ENCODE measurements at regions not wholly inside any gene's neighbourhood (a gene's known extent, or its start where the extent isn't known, plus 50 kb on each side); places are given as distances from the start of the nearest gene placed in this dataset.
"Not testable (repeated sequence)": the region's sequence is repeated elsewhere in the genome, so short reads cannot be mapped to it uniquely, and the experiment has no call there.

DNA sequence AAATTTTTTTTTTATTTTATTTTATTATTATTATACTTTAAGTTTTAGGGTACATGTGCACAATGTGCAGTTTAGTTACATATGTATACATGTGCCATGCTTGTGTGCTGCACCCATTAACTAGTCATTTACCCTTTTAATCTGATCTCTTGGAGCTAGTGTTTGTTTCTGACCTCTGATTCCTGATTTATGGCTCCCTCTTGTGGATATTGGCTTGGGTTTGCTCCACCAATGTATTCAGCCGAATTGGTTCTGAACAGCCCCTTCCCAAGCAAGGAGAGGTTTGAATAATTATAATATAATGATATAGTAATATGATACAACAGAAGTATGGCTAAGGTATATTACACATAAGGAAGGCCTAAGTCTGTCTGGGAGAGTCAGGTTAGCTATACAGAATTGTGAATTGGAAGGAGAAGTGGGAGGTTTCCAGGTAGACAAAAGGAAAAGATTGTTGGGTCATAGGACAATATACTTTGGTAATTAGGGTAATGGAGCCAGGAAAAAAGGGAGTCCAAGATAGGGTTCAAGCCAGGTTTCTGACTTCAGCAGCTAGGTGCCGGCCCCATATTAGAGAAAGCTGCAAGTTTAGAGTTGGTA lies 53.1 kb upstream of the HMCN1 start:
- DNase-seq = peak; percentile 87

- DNase-seq = no peak
These were observed 53.7 kb upstream of the HMCN1 start for GRCh38 chr1:185680453-185680852.

GRCh38 chr1:185679220-185679619 lies 55.0 kb upstream of the HMCN1 start:
- DNase-seq = no peak

DNA sequence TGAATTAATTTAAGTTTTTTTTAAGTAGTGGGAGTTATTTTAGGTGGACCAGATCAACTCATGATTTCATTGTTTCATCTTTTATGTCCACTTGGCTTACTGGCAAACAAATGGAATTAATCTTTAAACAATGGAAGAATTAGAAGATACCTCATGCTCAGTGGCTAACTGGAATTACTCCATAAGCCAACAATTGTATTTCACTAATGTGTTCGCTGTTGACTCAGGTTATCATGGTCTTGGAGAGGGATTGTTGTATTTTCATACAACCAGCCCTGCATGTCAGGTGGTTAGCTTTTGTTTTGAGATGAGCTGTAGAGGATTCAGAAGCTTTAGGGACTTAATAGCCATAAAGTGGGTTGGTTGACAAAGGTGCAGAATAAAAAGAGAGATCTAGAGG lies 57.2 kb upstream of the HMCN1 start:
- no peak for DNase-seq

DNA sequence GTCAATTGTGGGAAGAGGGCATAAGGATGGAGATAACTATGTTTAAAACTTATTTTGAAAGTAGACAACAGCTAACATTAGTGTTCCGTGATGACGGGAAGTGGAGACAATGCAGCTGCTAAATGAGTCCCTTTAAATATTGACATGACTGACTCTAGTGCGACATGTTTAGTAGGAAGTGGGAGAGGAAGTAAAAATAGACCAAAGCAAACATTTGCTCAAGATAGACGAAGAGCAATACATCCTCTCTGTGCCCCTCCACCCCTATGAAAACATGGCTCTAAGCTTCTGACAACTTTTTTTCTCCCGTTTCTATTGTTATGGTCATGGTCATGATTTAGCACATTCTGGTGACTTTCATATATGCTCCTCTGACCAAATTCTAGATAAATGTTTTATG lies 60.0 kb upstream of the HMCN1 start:
- no peak for DNase-seq

- DNase-seq = no peak
These were observed 61.4 kb upstream of the HMCN1 start for GRCh38 chr1:185672719-185673360.

GRCh38 chr1:185670187-185670627 lies 64.0 kb upstream of the HMCN1 start:
- peak; percentile 79 for DNase-seq

DNA sequence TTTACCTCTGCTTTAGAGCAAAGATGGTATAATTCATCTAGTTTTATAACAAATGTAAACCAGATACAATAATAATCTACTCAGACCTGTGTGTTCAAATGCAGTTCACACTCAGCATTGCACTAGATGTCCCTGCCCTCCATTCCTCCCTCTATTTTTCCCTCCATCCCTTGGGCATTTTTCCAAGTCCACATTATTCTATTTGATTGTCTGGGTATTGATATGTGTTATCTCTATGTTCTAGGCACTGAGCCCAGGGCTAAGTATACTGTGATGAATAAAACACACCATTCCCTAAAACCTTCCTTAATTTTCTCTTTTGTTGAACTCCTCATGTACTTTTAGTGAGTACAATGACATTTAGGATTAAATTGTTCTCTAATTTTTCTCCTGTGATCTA lies 66.2 kb upstream of the HMCN1 start:
- no peak for DNase-seq

GRCh38 chr1:185666582-185666981 lies 67.6 kb upstream of the HMCN1 start:
- no peak for DNase-seq

DNA sequence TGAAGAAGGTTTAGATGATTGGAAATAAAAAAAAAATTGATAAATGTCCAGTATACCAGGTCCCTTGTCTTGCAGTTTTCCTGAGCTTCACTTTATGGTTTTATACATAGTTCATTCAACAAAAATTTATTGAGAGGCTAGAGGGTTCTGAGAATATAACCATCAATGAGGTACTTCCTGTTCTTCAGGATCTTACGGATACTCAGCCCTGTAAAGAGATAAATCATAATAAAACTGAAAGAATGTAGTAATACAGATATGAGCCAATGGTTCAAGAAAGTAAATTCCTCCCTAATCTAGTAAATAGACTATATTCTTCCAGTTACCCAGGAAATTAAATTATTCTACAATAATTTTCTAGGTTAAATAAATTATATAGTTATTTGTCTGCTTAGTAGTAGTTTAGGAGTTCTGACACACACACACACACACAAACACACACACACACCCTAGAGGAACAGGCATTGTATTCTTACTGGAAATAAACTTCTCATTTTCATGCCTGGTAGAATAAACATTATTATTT lies 70.4 kb upstream of the HMCN1 start:
- DNase-seq = no peak

- DNase-seq = no peak
These were observed 70.9 kb upstream of the HMCN1 start for GRCh38 chr1:185663332-185663731.

DNA sequence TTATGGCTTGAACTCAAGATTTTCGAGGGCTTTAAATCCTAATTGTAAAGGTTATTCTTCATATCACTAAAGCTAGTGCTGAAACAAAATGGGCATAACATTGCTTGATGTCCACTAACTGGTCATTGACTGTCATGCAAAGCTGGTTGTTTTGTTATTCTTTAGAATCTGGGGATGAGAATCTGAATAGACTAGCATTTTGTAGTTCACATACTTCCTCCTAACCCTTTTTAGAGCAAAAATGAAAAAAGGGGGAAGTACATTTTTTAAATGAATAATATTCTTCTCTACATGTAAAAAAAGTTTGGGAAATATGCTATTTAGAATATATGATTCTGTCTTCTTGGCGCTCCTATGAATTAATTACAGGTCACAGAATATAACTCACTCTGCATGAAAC lies 72.2 kb upstream of the HMCN1 start:
- DNase-seq = peak; percentile 33

GRCh38 chr1:185656663-185657062 lies 77.5 kb upstream of the HMCN1 start:
- no peak for DNase-seq

GRCh38 chr1:185654952-185655314 lies 79.3 kb upstream of the HMCN1 start:
- DNase-seq = no peak

DNA sequence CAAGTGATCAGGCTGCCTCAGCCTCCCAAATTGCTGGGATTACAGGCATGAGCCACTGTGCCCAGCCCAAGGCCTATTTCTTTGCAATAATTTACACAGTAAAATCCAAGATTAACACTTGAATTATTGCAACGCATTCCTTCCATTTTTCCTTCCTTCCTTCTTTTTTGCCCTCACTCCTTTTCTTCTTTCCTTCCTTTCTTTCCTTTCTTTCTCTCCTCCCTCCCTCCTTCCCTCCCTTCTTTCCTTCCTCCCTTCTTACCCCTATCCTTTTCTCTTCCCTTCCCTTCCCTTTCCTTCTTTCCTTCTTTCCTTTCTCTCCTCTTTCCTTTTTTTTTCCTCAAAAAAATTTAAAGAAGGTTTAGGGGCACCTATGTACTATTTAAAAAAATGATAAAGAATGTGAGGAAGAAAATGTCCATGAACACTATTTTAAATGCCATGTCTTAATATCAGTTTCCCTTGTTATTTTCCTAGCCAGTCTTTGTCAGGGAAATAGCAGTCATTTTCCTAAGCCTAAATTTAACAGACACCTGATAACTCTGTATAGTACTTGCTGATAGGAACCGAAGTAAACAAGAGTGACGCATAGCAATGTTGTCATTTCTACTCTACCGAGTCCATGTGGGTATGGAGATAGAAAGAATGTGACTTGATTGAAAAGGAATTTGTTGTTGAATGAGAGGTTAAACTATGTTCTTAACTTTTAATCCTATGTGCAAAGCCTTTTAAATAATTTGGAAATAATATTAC lies 79.8 kb upstream of the HMCN1 start:
- DNase-seq = no peak

GRCh38 chr1:185653615-185654014 lies 80.6 kb upstream of the HMCN1 start:
- no peak for DNase-seq

- DNase-seq = peak; percentile 44
These were observed 81.8 kb upstream of the HMCN1 start for GRCh38 chr1:185652348-185652747.

DNA sequence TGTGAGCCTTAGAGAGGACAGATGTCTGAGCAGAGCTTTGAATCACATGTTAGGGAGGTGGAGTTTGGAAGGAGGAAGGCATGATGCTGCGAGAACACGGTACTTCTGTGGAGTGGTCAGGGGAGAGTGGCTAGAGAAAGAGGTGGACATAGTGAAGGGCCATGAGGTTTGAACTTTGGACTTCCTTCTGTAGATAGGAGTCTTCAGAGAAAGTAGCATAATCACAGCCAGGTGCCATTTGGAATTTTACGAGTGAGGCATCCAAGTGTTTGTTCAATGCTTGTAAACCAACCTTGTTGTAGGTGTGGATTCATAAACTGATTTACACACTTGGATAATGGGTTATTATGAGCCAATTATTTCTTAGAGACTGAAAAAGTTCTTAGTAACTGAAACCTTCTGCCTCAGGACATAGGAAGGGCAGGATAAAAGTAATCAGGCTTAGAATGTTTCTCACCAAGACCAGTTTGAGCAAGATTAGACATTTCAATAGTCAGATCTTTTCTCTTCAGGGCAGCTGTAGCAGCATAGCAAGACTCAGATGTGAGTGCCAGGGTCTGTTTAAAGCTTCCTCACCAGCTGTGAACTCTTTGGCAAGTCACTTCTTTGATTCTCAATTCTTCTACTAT lies 83.5 kb upstream of the HMCN1 start:
- no peak for DNase-seq

DNA sequence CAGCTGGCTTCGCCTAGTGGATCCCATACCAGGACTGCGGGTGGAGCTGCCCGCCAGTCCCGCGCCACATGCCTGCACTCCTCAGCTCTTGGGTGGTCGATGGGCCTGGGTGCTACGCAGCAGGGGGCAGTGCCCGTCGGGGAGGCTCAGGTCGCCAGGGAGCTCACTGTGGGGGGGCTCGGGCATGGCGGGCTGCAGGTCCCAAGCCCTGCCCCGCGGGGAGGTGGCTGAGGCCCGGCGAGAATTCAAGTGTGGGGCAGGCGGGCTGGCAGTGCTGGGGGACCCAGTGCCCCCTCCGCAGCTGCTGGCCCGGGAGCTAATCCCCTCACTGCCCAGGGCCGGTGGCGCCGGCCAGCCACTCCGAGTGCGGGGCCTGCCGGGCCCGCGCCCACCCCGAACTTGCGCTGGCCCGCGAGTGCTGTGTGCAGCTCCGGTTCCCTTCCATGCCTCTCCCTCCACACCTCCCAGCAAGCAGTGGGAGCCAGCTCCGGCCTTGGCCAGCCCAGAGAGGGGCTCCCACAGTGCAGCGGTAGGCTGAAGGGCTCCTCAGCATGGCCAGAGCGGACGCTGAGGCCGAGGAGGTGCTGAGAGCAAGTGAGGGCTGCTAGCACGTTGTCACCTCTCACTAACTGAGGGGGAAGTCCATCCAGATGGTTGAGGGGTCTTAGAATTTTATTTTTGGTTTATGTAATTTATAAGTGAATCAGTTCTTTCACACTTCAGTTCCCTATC lies 85.2 kb upstream of the HMCN1 start:
- DNase-seq = no peak

GRCh38 chr1:185647597-185648267 lies 86.5 kb upstream of the HMCN1 start:
- DNase-seq = not testable (repeated sequence)

DNA sequence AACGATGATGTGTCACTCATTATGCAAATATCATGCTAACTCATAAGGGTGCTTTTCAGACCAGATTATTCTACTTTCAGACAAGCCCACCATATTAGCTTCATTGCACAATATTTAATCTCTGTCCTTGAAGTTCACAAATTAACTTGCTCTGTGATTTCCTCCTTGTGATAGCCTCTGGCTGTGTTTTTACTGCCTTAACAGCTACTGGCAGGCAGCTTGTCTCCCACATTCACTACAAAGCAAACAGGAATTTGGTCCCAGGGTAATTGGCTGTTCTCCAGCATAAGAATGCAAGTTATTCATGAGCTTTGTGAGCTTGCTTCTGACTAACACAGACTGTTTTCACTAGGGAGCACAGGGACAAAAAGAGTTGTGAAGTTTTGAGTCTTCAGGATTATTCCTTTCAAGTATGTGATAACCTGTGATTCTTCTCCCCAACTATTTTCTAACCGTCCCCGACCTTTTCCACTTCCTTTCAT lies 87.9 kb upstream of the HMCN1 start:
- peak; percentile 45 for DNase-seq

DNA sequence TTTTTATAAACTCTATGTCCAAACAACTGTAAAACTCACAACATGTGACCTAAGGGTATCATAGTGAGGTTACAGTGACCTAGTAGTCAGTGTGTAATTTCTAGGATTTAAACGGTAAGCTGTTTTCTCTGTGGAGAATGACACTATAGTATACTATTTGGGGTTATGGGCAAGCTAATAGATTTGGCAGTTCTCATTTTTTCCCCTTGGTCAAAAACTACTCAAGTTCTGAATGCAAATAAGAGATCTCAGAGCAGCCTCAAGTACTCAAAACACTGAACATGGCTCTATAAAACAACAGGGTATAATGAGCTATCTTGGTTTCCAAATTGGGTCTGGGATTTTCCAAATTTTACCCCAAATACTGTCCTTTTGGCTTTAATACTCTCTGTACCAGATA lies 88.5 kb upstream of the HMCN1 start:
- DNase-seq = no peak
